ENCODE measurements at regions not wholly inside any gene's neighbourhood (a gene's known extent, or its start where the extent isn't known, plus 50 kb on each side); places are given as distances from the start of the nearest gene placed in this dataset.

DNA sequence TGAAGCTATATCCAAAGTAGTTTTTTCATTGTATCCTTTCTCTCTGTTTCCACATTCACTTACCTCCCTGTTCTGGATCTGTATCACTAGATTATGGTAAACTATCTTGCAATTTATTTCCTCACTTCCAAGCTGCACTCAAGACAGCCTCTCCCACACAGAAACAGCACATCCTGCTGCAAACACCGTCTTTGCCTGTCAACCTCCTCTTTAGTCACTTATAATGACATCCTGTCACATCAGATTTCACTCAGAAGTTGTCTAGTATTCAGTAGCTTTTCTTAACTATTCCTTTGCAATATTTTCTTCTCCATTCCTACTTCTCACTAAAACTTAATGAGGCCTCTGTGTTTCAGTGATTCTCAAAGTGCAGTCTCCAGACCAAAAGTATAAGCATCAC, 490.8 kb downstream of the IGSF11 start:
- DNase-seq: no peak

- DNase-seq: no peak
Measured at GRCh38 chr3:118544458-118544857, 490.2 kb downstream of the IGSF11 start.

DNA sequence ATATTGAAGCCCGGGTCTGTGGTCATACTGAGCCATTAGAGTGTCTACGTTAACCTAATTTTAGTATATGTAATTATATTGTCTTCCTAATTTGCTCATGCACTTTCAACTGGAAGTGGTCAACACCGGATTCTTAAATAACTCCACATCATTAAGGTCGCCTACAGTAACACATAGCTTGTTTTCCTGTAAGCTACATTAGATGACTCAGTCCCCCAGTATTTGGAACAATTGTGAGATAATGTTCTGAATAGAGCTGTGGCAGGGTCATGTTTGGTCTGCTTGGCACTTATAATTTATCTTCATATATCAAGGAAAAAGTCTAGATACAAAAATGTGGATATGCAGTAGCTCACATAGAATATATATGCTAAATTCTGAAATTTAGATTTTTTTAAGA, 486.2 kb downstream of the IGSF11 start:
- no peak for DNase-seq

DNA sequence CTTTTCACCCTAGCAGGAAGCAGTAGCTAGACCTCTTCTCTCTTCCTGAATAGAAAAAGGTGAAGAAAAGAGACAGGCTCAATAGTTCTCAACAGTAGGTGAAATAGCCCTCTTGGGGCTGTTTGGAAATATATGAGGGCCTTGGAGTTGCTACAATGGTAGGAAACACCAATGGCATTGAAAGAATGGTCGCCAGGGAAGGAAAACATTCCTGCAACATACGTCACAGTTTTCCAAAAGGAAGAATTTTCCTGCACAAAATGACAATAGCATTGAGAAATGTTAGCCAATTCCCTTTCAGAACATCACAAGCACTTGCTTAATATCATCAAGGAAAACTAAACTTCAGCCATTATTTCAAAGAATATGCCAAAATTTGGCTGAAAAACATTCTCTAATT, 484.5 kb downstream of the IGSF11 start:
- no peak for DNase-seq

DNA sequence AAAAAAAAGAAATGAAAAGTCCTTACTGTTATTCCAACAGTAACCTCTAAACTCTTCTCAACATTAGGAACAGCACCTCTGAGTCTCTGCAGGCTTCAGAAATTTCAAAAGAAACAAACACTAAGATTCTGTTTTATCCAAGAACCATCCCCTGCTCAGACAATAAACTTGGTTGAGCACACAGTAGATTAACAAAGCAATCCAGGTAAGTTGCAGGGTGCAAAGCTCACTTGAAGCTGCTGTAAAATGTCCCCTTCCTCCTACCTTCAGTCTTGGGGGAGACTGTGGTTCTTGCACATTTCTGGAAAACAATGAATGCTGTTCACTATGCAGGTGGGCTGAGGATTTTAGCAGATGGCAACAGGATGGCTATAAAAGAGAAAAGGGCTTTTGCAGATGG, 484.1 kb downstream of the IGSF11 start:
- DNase-seq: no peak

DNA sequence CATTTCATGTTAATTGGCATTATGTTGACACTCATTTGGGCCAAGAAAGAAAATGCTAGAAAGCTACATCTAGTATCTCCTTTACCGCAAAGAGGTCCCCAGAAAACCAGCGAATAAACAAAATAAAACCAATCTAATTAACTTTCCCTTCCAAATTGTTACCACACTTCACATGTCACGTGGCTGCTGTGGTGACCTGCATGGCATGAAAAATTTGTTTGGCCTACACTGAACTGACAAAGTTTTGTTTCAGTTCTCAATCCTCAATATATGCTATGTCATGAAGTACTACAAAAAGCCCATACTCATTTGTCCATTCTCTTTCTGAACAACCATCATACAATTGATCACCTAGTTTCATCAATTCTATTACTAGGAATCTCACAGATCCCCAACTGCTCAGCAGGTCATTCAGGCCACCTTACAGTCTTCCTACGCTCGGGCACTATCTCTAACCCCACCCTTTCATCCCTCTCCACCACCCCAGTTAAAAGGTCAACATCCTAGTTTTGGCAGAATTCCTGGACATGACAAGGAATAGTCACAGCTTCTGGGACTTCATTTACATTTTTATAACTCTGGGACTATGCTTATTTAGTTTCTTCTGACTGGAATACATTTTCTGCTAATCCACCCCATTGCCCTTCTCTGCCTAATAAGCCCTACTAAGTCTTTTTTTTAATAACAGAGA, 480.4 kb downstream of the IGSF11 start:
- DNase-seq: no peak

GRCh38 chr3:118556983-118557382, 477.7 kb downstream of the IGSF11 start:
- DNase-seq: no peak

DNA sequence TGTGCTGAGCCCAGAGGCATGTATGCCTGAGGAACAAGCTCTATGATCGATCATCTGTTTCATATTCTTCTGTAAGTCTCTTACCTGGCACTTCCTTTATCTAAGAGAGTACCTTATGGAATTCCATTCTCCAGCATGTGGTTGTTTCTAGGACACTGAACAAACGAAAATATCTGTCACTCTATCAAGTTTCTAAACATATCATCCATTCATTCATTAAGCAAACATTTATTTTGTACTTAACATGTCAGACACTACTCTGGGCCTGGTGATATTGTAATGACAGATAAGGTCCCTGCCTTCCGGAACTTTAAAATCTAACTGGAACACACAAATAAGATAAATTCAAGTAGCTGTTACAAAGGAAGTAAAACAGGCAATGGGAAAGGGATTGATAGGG, 477.1 kb downstream of the IGSF11 start:
- DNase-seq: no peak

DNA sequence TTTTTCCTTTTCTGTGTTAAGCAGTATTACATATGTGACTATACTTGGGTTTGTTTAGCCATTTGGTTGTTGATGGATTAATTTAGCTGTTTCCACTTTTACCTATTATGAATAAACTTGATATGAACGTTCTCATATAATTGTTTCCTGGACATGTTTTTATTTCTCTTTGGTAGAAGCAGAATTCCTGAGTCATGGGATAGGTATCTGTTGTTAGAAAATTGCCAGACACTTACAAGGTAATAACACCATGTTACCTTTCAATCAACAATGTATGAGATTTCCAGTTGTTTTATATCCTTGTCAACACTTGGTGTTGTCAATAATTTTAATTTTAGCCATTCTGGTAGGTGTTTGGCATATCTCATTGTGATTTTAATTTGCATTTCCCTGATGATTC, 475.4 kb downstream of the IGSF11 start:
- no peak for DNase-seq

GRCh38 chr3:118564800-118565199, 469.8 kb downstream of the IGSF11 start:
- DNase-seq: no peak

GRCh38 chr3:118573912-118574311, 460.7 kb downstream of the IGSF11 start:
- no peak for DNase-seq

DNA sequence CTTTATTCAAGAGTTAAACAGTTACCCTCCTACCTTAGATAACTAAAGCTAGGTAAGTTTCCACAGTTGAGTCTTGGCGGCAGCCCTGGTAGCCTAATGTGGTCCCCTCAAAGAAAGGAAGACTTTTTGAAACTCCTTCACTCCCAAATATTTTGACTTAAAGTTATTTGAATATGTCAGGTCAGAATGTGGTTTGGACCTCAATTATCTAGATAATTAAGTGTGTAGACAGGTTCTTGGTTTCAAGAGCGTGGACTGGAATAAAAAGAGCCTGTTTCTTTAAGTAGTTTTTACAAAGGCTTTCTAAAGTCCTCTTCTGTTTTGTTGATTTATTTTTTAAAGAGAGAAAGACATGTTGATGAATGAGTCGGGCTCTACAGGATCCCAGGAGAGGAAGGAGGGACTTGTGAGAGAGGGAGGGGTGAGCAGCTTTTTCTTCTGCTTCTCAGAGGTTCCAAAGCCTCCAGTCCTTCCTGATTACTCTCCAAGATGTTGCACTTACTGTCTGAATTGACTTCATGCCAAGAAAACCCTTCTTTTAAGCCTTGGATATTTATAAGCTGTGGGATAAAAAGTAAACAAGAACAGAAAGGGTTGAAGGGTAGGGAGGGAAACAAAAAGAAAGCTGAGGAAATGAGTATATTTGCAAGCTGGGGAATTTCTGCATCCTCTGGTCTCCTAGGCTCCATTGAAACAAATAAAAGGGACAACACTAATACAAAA, 457.4 kb downstream of the IGSF11 start:
- DNase-seq: peak; percentile 86

DNA sequence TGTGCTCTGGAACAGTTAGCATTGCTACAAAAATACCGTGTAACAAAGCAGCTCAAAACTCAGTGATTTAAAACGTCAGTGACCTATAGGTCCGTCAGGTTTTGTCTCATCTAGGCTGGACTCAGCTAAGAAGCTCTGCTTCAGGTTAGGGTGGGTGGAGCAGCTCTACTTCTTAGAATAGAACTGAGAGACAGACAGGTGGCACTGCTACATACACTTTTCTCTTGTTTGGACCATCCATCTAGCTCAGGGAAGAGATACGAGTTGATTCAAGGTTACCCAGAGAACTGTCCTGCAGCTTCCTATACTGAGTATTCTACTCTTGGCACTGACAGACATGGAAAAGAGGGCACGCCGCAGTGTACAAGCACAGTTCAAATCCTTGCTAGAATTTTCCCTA, 456.1 kb downstream of the IGSF11 start:
- DNase-seq: no peak

- no peak for DNase-seq
Measured at GRCh38 chr3:118587037-118587741, 447.5 kb downstream of the IGSF11 start.

GRCh38 chr3:118587847-118588246, 446.8 kb downstream of the IGSF11 start:
- DNase-seq: no peak

DNA sequence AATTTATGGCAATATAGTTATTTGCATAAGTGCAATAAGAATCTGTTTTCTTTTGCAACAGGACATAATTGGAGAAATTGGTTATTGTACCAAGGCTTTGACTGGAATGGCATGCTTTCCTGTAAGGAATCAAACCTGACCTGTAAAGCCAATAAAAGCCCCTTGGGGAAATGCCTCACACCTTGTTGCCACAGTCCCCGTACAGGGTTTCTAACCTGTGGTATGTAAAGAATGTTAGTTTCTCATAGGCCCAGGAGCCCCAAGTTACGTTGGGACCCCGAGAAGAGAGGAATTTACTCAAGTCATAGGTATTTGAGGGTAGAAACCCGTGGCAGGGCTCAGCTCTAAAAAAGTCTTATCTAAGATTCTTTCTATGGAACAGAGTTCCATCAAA, 441.4 kb downstream of the IGSF11 start:
- no peak for DNase-seq

GRCh38 chr3:118597184-118597583, 437.5 kb downstream of the IGSF11 start:
- DNase-seq: no peak

- DNase-seq: no peak
Measured at GRCh38 chr3:118607915-118608820, 426.5 kb downstream of the IGSF11 start.

- no peak for DNase-seq
Measured at GRCh38 chr3:118618247-118619040, 416.2 kb downstream of the IGSF11 start.

DNA sequence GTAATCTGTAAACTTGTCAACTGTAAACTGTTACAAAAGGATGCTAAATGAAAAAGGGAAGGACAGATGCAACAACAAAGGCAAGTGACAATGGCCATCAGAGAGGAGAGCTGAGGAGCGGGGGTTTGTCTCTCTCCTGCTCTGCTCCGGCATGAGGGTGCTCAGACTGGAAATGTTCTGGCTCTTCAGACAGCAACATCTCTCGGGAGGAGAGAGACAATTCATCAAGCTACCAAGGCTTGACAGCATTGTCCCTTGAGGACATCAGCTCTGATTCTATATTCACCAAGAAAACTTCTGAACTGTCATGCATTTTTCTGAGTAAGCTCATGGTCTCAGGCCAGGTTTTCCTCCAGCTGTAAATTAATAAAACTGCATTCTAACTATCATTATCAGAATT, 408.2 kb downstream of the IGSF11 start:
- DNase-seq: no peak

DNA sequence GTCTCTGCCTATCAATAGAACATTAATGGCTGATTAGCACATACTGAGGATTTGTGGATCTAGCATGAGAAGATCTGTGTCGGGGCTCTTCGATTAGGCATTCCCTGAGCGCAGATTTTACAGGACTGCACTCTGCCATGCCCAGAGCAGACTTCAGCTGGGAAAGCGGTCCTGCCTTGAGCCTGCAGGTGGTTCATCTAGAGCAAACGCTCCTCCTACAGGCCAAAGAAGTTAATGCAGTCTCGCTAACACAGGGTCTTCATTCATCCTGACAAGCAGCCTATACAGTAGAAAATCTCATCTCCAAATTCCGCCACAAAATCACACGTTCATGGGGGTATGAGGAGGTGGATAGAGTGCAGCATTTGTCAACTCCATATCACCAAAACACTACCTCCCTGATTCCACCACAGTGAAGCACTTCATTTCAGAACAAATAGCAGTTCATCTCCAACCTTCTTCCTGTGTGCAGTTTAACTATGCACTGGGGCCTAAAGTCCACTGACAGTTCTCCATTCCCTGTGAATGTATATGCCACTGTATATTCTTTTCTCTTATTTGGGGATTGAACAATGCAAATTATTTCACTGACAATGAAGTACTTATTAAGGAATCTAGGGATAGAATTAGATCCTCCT, 405.8 kb downstream of the IGSF11 start:
- peak; percentile 79 for DNase-seq
